HG02642 (cell line): ENCODE measurements at regions not wholly inside any gene's neighbourhood (a gene's known extent, or its start where the extent isn't known, plus 50 kb on each side); places are given as distances from the start of the nearest gene placed in this dataset.

ENCODE experiments used
- ATAC-seq: cut with Tn5 transposase; IDR thresholded peaks from one replicate; pipeline ENCODE4 v1.9.1; 2021; ENCODE audit warnings: mild to moderate bottlenecking; ENCODE audit not compliant: unreplicated experiment, poor library complexity

DNA sequence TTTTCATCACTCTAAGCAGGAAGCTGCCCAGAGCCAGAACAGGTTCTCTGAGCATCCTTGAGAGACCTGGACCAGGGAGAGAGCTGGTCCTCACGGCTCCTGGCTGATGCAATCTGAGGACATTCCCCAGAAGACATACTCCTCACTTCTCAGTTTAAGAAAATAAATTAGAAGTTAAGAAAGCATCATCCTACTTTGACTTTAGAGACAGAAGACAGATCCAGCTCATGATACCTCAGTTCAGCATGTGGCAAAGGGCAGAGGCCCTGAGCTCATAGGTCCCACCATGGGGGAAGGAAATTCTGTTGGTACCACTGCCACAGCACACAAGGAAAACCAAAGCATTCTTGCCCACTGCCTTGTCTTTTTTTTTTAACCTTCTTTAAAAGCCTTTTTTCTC lies 378.1 kb upstream of the JARID2 start:
- ATAC-seq, result no peak

DNA sequence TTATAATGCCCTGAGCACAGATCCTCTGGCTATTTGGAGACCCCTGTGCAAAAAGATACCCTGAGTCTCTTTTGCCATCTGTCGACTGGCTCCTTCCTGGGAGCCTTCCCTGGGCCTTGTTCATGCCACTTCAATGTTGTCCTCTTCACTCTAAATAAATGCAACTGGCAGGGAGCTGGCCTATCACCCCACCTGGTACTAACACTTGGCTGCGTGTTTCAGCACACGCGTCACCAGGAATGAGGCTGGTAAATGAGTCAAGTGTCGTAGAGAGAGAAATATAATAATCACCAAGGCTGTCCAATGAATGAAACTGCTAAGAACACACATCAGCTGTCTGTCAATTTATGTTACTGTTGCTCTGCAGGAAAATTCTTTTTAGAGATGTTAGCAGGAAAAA lies 374.6 kb upstream of the JARID2 start:
- ATAC-seq, result no peak

DNA sequence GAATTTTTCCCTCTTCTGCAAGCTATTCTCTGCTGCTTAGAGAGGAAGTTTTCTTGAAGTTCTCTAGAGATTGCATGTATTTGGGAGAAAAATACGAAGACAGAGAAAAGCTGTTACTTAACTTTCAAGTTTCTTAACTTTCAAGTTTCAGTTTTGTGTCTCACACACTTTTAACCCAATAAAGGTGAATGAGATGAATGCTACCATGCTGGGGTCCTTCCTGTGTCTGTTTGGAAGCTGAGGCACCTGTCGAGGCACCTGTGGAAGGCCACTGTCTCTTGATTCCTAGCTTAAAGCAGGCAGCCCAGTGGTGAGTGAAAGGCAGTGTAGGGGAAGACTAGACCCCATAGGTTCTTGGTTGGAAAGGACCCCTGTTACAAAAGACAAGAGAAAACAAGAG lies 372.8 kb upstream of the JARID2 start:
- ATAC-seq, result no peak

DNA sequence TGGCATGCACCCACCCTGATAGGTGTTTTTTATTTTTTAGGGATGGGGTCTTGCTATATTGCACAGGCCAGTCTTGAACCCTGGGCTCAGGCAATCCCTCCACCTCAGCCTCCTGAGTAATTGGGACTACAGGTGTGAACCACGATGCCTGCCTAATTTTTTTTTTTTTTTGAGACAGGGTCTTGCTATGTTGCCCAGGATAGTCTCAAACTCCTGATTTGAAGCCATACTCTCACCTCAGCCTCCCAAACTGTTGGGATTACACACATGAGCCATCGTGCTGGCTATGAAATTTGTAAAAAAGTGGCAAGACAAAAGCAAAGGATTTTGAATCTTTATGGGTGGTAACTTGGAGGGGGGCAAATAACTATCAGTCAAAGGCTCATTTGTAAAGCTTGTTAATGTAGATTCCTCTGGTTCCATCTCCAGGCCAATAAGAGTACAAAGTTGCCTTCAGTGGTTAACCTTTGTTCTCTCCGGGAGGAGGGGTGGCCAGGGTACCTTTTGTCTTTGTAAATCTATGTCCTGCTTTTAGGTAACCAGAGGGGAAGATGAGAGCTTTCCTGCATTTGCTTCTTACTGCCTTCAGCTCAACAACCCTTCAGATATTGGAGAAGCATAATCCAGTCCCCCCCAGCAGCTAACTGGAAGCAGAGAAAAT lies 372.0 kb upstream of the JARID2 start:
- ATAC-seq, result no peak

DNA sequence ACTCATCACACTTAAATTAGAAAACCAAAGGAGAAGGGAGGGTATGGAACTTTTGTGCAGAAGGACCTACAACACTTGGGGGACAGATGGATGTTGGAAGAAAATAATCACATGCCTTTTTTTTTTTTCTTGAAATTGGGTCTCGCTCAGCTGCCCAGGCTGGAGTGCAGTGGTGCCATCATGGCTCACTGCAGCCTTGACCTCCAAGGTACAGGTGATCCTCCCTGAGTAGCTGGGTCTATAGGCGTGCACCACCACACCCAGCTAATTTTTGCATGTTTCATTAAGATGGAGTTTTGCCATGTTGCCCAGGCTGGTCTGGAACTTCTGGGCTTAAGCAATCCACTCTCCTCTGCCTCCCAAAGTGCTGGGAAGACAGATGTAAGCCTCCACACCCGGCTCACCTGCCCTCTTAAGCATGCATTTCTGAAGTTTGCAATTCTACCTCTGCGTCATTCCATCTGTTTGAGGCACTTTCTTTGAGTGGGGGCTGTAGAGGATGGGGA lies 370.8 kb upstream of the JARID2 start:
- no peak for ATAC-seq

DNA sequence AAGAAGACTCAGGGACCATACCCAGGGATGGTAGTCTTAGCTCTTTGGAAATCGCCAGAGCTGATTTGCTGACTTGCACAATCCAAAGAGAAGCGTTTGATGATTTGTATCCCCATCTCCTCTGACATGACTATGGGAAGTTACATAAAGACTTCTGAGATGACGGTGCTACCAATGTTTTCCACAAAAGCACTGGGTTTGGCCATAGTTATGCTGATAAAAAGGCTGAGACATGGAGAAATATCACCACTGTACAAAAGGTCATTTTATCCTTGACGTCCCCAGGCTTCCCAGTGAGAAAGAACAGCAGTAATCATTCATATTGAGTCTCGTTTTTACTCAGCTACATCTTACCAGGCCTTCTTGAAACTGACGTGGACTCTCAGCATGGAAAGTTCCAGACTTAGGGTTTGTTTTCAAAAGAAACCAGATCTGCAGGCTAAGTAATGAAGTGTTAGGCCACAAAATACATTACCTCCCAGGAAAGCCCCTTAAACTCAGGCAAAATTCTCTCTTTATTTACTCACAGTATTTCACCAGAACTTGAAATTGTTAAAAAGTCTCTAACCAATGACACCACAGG lies 370.3 kb upstream of the JARID2 start:
- peak; percentile 65 for ATAC-seq

DNA sequence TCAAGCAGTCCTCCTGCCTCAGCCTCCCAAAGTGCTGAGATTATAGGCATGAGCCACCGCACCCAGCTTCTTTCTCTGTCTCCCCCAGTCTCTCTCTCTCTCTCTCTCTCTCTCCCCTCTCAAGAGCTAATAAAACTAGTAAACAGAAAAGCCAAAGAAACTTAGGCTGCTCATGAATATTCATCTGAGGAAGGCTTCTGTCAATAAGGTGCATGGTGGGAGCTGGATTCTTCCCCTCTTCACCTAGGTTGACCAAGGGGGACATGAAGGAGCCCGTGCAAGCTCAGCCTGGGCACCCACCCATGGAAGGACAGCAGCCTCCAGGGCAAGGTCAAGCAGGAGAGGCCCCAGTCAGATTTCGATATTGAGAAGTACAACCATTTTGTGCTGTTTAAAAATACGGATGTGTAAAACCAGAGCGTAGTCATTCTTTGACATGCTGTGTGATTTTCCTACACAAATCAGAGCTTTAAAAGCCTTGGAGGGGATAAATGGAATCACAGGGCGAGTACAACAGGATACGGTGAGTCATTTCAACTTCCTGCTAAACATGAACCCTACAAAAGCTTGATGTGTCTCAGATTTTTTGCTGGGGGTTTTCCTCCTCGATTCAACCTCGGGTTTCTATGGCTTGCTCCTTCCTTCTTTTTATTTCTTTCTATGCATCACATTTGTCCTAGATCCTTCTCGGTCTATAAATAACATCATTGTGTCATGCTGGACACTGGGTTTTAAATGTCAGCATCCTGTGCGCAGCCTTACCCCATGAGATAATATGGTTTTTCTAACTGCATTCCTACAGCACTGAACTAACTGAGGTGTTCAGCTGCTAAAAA lies 368.9 kb upstream of the JARID2 start:
- peak; percentile 54 for ATAC-seq

DNA sequence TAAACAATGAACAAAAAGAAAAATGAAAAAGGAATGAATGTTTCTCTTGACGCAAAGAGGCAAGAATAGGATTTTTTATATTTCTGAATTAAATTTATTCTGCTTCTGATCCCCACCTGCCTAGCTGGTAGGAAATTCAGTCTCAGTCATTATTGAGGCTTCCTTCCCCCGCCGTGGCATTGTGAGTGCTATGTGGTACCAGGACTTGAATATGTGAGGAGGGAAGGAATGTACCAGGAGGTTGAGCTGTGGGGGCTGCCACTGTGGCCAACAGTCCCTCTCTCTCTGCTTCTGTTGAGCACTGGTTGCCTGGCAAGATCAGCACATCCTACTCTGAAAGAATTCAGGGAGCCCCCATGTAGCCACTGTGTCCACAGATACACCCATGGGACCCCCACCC lies 368.1 kb upstream of the JARID2 start:
- ATAC-seq, result no peak

DNA sequence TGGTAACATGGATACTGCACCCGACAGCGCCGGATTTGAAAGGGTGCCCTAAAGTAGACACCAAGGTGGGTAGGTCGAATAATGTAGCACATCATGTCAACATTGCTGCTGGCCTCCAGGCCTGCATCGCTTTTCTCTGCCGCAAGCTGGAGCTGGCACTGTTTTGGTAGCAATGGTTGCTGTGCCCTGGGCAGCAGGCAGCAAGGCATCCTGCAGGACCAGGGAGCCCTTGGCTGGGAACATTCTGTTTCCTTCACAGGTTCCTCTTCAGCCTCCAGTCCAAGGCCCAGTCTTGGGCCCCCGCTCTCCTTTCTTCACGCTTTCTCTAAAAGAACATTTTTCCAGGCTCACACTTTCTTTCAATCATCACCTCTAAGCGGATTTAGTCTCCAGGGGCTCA lies 365.8 kb upstream of the JARID2 start:
- ATAC-seq, result no peak

DNA sequence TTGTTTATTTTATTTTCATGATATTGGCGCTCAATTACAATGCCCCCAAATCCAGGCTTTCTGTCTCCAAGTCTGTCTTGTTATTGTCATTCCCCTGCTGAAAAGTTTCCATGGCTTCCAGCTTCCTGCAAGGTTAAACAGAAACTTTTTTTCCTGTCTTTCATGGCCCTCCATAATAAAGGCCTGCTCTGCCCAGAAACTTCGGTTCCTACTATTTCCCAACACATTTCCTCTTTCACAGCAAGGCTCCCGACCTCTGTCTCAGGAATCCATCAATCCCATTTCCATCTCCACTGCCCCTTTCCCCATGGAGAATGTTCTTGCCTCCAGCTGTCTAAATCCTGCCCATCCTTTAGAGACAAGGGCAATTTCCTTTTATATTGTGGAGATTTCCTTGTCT lies 365.2 kb upstream of the JARID2 start:
- ATAC-seq, result no peak

DNA sequence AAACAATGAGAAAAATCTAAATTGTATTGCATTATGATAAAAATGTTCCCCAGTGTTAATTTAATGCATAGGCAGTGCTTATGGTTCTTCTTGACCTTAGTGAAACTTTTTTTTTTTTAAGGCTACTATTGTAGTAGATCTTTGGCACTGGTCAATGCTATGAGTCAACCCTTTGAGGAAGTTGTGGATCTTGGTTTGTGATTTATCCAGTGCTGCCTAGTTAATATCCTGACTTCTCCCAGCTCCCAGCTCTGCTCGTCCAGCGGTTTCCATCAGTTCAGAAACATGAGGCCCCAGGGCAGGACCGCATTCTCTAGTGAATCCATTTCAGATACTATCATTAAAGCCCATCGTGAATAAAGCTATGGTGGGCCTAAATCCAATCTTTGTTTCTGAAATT lies 364.5 kb upstream of the JARID2 start:
- no peak for ATAC-seq

DNA sequence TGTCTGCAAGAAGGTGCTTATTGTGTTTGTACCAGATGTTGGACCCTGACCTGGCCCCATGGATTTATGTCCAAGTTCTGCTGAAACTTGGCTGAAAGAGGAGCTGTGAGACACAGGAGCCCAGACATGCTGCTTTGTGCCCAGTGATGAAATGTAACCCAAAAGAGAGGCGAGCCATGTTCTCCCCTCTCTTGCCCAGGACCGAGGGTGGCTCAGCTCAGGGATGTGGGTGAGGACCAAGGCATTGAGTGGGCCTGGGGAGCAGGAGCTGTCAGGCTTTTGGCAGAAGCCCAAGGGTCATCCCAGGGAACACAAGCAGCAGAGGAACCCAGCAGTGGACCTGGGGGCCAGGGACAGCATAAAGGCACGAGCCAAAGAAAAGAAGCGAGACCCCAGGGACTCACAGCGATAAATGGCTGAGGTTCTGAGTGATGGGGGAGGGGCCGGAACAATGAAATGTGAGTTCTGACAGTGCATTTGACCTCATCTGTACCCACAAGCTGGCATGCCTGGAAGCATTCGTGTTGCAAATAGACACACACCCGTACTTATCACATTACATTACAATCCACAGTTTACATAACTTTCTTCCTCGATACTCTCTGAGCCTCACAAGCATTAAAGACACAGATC lies 363.4 kb upstream of the JARID2 start:
- ATAC-seq, result no peak

DNA sequence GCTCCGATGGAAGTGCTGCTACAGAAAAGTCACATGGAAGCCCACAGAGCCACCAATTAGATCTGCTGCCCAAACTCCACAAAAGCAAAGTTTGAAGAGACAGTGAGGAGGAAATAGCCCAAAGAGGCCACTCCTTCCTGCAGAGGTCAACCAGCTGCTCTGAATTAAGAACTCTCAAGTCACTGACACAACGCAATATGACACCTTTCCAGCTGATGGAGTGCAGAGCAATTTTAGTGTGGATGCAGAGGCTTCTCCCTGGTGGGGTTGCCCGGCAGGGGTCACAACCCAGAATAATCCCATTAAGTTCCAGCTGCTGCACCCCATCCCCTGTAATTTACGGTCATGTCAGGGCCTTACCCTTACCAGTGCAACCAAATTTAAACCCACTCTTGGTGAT lies 361.9 kb upstream of the JARID2 start:
- ATAC-seq, result no peak

DNA sequence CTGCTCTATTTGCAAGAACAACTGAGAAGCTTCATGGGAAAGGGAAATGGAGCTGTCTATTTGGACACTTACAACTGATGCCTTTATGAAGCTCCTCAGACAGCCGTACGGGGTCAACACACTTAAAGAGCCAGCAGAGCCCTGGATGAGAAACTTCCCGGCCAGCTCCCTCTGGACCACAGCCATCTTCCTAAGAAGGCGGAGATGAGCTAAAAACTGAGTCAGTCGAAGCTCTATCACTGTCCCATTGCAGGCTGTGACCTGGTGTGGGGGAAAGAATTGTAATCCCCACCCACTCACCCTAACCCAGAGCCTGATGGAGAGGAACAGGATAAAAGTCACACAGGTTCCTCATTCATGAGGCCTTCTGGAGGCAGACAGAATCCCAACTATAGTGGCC lies 360.4 kb upstream of the JARID2 start:
- ATAC-seq, result no peak

DNA sequence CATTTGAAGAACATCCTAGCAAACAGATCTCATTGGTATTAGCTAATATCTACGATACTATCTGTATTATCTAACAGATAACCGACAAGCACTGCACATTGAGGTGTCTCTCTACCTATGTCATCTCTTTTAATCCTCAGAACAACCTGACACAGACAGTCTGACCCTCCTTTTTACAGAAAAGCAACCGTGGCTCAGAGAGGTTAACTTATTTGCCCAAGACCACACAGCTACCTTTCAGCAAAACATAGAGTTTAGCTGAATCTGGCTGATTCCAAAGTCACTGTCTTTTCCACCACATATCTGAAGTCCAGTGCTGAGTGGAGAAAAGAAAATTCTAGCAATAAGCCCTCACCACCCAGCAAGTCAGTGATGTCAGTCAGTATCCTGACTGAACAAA lies 358.7 kb upstream of the JARID2 start:
- no peak for ATAC-seq

DNA sequence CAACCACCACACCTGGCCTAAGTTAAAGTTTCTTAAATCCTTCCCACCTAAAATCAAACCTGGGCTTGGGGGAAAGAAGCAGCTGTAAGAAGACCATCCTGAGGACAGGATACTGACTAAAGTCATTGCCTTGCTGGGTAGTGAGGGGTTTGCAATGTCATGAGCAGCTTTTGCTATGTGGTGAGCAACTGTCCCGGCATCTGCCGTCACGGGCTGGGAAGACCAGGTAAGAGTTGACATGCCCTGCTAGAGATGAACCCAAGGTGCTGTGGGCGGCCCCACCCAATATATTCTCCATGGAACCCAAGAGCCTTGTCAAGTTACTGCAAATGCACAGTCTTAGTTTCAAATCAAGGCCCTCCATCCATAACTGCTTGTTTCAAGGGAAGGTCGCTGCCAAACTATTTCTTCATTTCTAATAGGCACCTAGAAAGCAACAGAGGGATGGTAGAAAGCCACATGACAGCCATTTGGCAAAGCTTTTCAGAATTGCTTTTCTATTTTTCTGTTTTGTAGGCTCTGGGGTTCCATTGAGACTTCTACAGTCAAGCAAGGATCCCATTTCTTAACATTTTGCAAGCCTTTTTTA lies 357.8 kb upstream of the JARID2 start:
- no peak for ATAC-seq

DNA sequence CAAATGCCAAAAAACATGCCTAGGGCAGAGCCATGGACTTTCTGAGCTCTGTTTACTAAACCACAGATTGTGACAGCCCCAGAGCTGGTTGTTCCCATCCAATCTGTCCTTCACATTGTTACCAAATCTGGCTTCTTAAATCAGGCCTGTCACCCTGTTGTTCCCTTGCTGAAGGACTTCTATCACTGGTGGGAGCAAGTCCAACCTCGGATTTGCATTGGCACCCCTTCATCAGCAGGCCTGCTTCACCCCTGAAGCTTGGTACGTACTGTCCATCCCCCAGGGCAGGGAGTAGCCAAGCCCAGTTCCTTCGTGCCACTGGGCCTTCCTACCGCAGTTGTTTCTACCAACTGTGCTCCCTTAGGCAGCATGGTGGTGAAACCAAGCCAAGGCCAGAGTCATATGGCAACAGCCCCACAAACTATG lies 357.3 kb upstream of the JARID2 start:
- ATAC-seq, result no peak

DNA sequence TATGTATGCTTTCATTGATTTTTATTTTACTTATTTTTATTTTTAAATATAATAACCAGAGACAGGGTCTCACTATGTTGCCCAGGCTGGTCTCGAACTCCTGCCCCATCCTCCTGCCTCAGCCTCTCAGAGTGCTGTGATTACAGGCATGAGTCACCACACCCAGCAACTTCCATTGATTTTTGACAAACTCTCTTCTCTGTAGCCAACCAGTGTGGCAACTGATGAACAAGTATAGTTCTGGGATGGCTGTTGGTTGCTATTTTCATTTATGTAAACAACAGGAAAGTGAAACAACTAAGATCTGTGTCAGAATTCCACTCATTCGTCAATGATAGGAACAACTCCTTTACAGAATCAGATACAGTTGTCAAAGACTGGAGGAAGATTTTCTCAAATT lies 356.7 kb upstream of the JARID2 start:
- ATAC-seq, result no peak

DNA sequence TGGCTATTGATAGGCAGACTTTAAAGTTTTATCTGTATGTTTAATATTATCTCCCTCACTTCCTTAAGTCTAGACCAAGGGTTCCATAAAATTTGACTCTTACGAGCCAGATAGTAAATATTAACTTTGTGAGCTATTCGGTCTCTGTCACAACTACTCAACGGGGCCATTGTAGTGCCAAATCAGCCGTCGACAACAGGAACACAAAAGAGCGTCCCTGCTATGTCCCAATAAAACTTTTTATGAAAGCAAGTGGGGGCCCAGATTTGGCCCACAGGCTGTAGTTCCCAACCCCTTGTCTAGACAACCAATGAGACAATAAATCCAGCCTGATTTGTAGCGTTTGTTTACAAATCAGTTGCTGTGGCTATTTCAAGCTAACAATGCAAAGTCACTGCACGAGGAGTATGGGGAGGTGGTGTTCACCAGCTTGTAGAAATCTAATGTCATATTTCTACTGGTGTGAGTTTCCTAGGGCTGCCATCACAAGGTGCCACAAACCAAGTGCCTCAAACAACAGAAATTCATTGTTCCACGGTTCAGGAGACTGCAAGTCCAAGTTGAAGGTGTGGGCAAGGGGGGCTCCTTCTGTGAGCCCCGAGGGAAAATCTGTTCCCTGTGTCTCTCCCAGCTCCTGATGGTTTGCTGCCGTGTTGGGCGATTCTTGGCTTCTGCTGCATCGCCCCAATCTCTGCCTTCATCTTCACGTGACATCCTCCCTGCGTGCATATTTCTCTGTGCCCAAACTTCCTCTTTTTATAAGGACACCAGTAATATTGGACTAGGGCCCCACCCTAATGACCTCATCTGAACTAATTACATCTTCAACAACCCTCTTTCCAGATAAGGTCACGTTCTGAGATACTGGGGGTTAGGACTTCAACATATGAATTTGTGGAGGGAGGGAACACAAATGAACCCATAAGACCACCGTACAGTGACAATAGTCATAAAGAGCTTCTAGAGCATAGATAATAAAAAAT lies 356.0 kb upstream of the JARID2 start:
- no peak for ATAC-seq
